ENCODE measurements at regions not wholly inside any gene's neighbourhood (a gene's known extent, or its start where the extent isn't known, plus 50 kb on each side); places are given as distances from the start of the nearest gene placed in this dataset.
"Not testable (repeated sequence)": the region's sequence is repeated elsewhere in the genome, so short reads cannot be mapped to it uniquely, and the experiment has no call there.

- DNase-seq (ENCODE audit: low read depth in 2 of 2), result no peak
These were observed 478.0 kb downstream of the PID1 start for GRCh38 chr2:228793116-228793515.

DNA sequence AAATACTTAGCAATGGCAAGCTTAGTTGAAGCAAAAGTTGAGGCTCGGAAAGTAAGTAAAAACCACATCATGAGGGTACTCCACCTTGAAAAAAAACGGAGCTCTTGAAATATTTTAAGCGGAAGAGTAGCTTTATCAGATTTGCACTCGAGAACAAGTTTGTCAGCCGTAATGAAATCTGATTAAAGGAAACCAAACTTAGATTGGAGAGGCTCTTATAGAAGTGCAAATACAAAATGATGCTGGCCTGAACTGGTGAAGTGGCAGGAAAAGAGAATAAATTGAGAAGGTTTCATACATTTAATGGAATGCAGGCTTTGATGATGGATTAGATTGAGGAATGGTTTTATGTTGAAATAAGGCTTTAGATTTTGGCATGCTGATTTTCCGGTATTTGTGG, 484.2 kb downstream of the PID1 start:
- DNase-seq (ENCODE audit: low read depth in 2 of 2), result no peak

DNA sequence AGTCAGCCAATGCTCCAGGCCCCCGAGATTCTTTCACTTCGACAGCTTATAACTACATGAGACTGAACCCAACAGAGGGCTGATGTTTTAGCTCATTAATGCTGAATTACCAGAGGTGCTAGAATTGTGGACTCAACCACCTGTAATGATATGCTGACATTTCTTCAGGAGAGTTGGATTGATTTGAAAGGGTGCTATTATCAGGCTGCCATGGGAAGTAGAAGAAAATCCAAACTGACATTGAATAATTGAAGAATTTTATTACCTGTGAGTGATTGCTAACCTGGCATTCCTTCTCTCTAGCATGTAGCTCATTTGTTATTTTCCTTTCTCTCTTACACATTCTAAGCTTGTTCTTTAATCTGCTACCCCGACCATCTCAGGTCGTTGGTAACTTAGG, 488.8 kb downstream of the PID1 start:
- DNase-seq (ENCODE audit: low read depth in 2 of 2), result no peak

- DNase-seq (ENCODE audit: low read depth in 2 of 2), result no peak
These were observed 493.2 kb downstream of the PID1 start for GRCh38 chr2:228777855-228778355.

GRCh38 chr2:228774548-228774947, 496.5 kb downstream of the PID1 start:
- DNase-seq (ENCODE audit: low read depth in 2 of 2), result no peak

DNA sequence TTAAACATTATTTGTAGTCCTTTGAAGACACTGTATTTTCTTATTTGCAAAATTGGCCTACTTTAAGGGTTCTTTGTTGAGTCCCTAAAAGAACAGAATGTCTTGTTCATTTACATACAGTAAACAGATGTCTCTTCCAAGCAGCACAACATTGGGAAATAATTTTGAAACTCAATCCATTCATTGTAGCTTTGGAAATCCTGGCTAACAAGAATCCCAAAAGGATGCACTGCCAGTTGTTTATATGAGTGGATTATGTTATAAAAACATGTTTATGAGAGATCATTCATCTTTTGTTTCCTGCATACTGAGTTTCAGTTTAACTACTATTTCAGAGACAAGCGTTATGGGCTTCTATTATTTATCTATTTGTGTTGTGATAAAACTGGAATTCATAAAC, 499.3 kb downstream of the PID1 start:
- DNase-seq (ENCODE audit: low read depth in 2 of 2), result no peak

GRCh38 chr2:228771315-228771714, 499.8 kb downstream of the PID1 start:
- no peak for DNase-seq (ENCODE audit: low read depth in 2 of 2)

GRCh38 chr2:228768818-228769217, 502.3 kb downstream of the PID1 start:
- DNase-seq (ENCODE audit: low read depth in 2 of 2), result no peak

DNA sequence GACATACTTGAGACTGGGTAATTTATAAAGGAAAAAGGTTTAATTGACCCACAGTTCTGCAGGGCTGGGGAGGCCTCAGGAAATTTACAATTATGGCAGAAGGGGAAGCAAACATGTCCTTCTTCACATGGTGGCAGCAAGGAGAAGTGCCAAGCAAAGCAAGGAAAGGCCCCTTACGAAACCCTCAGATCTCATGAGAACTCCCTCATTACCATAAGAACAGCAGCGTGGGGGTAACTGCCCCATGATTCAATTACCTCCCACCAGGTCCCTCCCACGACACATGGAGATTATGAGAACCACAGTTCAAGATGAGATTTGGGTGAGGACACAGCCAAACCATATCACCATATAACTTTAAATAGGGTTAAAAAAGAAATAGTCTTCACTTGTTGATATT, 502.9 kb downstream of the PID1 start:
- DNase-seq (ENCODE audit: low read depth in 2 of 2), result not testable (repeated sequence)

DNA sequence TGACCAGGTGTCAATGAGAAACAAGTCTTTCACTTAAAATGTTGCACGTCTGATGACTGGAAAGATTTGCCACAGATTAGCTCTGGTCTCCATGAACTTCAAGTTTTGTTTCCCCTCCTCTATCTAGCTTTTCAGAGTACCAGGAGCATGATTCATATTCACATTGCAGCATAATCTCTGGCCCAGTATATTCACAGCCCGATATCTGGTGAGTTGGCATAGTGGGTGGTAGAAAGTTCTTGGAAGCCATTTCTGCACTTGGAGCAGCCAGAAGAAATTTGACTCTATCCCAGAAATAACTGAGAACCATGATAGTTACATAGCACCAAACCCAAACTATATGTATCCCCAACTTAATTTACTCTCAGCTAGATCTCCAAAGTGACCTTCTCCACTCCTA, 503.9 kb downstream of the PID1 start:
- DNase-seq (ENCODE audit: low read depth in 2 of 2), result no peak

GRCh38 chr2:228763379-228763981, 507.6 kb downstream of the PID1 start:
- DNase-seq (ENCODE audit: low read depth in 2 of 2), result no peak

DNA sequence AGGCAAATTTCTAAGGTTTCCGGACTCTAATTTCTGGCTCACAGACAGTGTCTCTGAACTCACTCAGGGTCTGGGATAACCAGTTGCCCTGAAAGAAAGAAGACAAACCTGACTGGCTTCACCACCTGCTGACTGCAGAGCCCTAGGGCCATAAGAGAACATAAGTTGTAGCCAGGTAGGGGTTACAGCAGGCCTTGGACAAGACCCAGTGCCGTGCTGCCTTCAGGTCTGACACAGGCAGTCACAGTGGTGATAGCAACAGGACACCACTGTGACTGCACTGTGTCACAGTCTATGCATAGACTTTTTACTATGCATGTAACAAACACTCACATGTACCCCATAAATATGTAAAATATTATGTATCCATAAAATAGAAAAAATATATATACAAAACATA, 508.5 kb downstream of the PID1 start:
- no peak for DNase-seq (ENCODE audit: low read depth in 2 of 2)

DNA sequence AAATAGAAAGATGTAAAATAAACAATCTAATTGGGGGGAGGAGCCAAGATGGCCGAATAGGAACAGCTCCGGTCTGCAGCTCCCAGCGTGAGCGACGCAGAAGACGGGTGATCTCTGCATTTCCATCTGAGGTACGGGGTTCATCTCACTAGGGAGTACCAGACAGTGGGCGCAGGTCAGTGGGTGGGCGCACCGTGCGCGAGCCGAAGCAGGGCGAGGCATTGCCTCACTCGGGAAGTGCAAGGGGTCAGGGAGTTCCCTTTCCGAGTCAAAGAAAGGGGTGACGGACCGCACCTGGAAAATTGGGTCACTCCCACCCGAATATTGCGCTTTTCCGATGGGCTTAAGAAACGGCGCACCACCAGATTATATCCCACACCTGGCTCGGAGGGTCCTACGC, 515.4 kb downstream of the PID1 start:
- not testable (repeated sequence) for DNase-seq (ENCODE audit: low read depth in 2 of 2)

DNA sequence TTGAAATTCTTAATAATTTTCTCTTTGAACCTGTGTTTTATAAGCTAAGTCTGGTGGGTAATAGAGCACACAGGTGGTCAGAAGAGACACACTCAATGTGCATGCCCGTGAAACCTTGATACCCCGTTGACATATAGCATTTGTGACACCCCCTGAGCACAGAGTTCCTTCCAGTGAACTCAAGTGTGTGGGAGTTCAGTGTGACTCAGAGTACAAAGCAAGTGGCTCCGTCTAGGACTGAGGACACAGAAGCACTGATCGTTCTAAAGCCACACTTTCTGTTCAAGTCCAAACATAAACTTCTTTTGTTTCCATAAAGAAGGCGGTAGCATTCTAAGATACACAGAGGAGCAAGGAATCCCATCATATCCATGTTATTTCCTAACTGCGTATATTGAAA, 523.6 kb downstream of the PID1 start:
- no peak for DNase-seq (ENCODE audit: low read depth in 2 of 2)

GRCh38 chr2:228738671-228739380, 532.3 kb downstream of the PID1 start:
- no peak for DNase-seq (ENCODE audit: low read depth in 2 of 2)

DNA sequence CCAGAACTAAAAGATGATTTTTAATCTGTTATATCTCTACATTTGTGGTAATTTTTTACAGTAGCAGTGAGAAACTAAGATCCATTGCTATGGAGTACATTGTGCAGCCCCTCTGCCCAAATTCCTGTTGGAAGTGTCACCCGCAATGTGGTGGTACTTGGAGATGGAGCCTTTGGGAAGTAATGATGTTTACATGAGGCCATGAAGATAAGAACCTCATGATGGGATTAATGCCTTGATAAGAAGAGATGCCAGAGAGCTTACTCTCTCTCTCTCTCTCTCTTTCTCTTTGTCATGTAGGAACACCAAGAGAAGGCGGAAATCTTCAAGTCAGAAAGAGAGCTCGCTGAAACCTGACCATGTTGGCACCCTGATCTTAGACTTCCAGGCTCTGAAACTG, 535.4 kb downstream of the PID1 start:
- DNase-seq (ENCODE audit: low read depth in 2 of 2), result no peak

GRCh38 chr2:228731517-228731916, 539.6 kb downstream of the PID1 start:
- DNase-seq (ENCODE audit: low read depth in 2 of 2), result peak; percentile 10 to 65

GRCh38 chr2:228728961-228729360, 542.1 kb downstream of the PID1 start:
- peak in 1 of 2 donors; percentile 1 for DNase-seq (ENCODE audit: low read depth in 2 of 2)

GRCh38 chr2:228725031-228725430, 543.5 kb upstream of the SPHKAP start:
- DNase-seq (ENCODE audit: low read depth in 2 of 2), result no peak

DNA sequence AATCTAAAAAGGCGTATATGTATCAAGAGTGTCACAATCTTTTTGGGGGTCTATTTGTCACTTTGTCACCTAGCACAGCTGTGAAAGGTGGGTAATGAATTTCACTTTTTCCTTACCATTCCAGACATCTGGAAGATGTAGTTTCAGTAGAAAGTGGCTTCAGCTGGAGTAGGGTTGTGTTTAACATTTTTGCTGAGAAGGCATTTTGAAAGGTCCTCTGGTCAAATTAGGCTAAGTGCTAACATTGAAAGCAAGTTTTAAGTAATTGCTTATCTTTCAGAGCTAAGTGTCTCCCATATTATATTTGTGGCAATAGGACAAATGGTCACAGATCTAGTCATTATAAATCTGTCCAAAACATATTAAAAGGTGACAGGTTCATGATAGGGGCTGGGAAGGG, 542.1 kb upstream of the SPHKAP start:
- DNase-seq (ENCODE audit: low read depth in 2 of 2), result no peak

- no peak for DNase-seq (ENCODE audit: low read depth in 2 of 2)
These were observed 540.8 kb upstream of the SPHKAP start for GRCh38 chr2:228722311-228722710.

DNA sequence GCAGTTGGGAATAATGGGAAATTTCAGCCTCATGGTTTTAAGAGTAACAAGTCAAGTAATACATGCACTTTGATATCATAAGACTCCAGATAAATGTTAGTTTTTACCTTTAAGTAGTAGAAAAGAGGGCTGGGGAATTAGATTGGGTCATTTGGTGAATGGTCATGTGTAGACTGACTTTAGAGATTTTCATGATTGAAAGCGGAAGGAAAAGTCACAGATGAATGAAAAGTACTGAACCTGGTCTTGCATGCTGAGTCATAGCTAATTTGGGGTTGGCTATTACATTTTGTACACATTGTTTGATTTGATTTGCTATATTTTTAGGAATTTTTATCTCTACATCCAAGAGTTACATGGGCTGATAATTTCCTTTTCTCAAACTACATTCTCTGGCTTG, 539.4 kb upstream of the SPHKAP start:
- no peak for DNase-seq (ENCODE audit: low read depth in 2 of 2)

GRCh38 chr2:228709788-228710371, 528.4 kb upstream of the SPHKAP start:
- no peak for DNase-seq (ENCODE audit: low read depth in 2 of 2)
